Osteoblast (primary cell): ENCODE measurements at regions not wholly inside any gene's neighbourhood (a gene's known extent, or its start where the extent isn't known, plus 50 kb on each side); places are given as distances from the start of the nearest gene placed in this dataset.
"Not testable (repeated sequence)": the region's sequence is repeated elsewhere in the genome, so short reads cannot be mapped to it uniquely, and the experiment has no call there.

ENCODE experiments used
- DNase-seq: peaks from one replicate; pipeline ENCODE4 v3.0.0; 2011; ENCODE audit warnings: low spot score, mixed read lengths; ENCODE audit not compliant: insufficient read length; ENCODE audit errors: missing footprints
- H2AFZ ChIP-seq: 2 replicates; pipeline ENCODE4 v1.6.0; 2011; ENCODE audit warnings: mild to moderate bottlenecking, low read length
- H3K27ac ChIP-seq: 2 replicates; pipeline ENCODE4 v1.5.1; 2011; ENCODE audit warnings: mild to moderate bottlenecking, low read depth, low read length, moderate library complexity
- H3K27me3 ChIP-seq: 2 replicates; pipeline ENCODE4 v1.6.0; 2012; ENCODE audit warnings: mild to moderate bottlenecking, control low read depth, inconsistent platforms, low read length, moderate library complexity; ENCODE audit not compliant: insufficient read depth
- H3K36me3 ChIP-seq: 2 replicates; pipeline ENCODE4 v1.5.1; 2011; ENCODE audit warnings: mild to moderate bottlenecking, low read length, control low read depth, moderate library complexity; ENCODE audit not compliant: insufficient read depth
- H3K4me1 ChIP-seq: 2 replicates; pipeline ENCODE4 v1.5.1; 2011; ENCODE audit warnings: mild to moderate bottlenecking, low read length, control low read depth, moderate library complexity; ENCODE audit not compliant: insufficient read depth
- H3K4me2 ChIP-seq: 2 replicates; pipeline ENCODE4 v1.6.0; 2011; ENCODE audit warnings: mild to moderate bottlenecking, low read length; ENCODE audit not compliant: insufficient read depth
- H3K4me3 ChIP-seq: fragments of 200-600 bp; sonication (generic); 3 replicates; pipeline ENCODE4 v1.5.1; 2012; ENCODE audit warnings: mild to moderate bottlenecking, low read length, inconsistent platforms; ENCODE audit not compliant: insufficient read depth
- H3K79me2 ChIP-seq: 2 replicates; pipeline ENCODE4 v1.6.0; 2012; ENCODE audit warnings: mild to moderate bottlenecking, low read length, control low read depth, inconsistent platforms; ENCODE audit not compliant: insufficient read depth
- H3K9me3 ChIP-seq: 2 replicates; pipeline ENCODE4 v1.5.1; 2011; ENCODE audit warnings: low read depth, low read length, control low read depth
- H4K20me1 ChIP-seq: 2 replicates; pipeline ENCODE4 v1.6.0; 2012; ENCODE audit warnings: mild to moderate bottlenecking, low read length, control low read depth; ENCODE audit not compliant: insufficient read depth
- TF ChIP-seq, protein P1 (sequence below): IDR thresholded peaks from 2 replicates; pipeline ENCODE4 v1.5.1; 2011; ENCODE audit warnings: mild to moderate bottlenecking, low read depth, low read length, moderate library complexity; ENCODE audit errors: extremely low read depth

DNA sequence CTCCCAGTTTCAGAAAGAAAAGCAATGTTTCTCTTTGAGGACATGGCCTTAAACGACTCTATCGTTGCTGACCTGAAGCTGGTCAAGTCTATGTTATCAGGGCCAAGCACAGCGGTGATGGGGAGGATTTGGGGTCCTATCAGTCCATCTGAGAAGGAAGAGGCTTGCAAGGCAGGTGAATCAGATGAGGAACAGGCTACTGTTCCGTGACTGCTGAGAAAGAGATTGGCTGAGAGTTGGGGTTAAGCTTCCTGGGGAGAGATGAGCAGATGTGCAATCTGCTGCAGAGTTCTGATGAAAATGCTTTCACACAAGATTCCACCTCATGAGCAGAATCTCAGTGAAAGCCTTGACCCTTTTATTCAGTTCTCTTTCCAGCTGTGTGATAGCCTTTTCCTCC lies 168.3 kb upstream of the STMND1 start:
- H3K27ac ChIP-seq = no peak overlapping the region
- no peaks in the 10 kb centered on the region for H3K79me2 ChIP-seq
- H3K4me1 ChIP-seq = peaks cover 2% of the 10 kb centered on the region
- H3K4me3 ChIP-seq = no peak overlapping the region
- no peaks in the 10 kb centered on the region for H4K20me1 ChIP-seq
- no peak overlapping the region for H3K4me2 ChIP-seq
- no peaks in the 10 kb centered on the region for H3K9me3 ChIP-seq
- no peak overlapping the region for H2AFZ ChIP-seq
- H3K36me3 ChIP-seq = no peaks in the 10 kb centered on the region
- TF ChIP-seq, protein P1, sequence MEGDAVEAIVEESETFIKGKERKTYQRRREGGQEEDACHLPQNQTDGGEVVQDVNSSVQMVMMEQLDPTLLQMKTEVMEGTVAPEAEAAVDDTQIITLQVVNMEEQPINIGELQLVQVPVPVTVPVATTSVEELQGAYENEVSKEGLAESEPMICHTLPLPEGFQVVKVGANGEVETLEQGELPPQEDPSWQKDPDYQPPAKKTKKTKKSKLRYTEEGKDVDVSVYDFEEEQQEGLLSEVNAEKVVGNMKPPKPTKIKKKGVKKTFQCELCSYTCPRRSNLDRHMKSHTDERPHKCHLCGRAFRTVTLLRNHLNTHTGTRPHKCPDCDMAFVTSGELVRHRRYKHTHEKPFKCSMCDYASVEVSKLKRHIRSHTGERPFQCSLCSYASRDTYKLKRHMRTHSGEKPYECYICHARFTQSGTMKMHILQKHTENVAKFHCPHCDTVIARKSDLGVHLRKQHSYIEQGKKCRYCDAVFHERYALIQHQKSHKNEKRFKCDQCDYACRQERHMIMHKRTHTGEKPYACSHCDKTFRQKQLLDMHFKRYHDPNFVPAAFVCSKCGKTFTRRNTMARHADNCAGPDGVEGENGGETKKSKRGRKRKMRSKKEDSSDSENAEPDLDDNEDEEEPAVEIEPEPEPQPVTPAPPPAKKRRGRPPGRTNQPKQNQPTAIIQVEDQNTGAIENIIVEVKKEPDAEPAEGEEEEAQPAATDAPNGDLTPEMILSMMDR = no peak
- DNase-seq = peak; percentile 43
- peaks cover 16% of the 10 kb centered on the region for H3K27me3 ChIP-seq

DNA sequence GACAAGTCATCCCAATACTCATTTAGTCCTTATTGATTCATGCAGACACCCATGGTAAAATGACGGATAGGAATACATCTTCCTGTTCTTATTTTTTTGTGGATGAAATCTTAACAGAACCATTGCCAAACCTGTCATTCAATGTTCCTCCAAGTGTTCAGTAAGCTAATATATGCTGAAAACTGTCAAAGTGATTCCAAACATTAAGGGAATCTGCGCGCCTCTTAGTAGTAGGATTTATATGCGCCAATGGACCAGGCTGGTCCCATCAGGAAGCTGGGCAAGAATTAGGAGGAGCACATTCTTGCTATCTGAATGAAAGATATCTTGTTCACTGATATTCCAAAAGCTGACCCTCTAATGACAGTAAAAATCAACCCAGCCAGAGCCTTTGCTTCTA lies 168.9 kb upstream of the STMND1 start:
- peaks cover 2% of the 10 kb centered on the region for H3K4me1 ChIP-seq
- H3K9me3 ChIP-seq = no peaks in the 10 kb centered on the region
- no peaks in the 10 kb centered on the region for H3K79me2 ChIP-seq
- H3K27me3 ChIP-seq = peaks cover 16% of the 10 kb centered on the region
- H3K36me3 ChIP-seq = no peaks in the 10 kb centered on the region
- no peak overlapping the region for H3K27ac ChIP-seq
- no peak for DNase-seq
- no peak overlapping the region for H2AFZ ChIP-seq
- TF ChIP-seq, protein P1 = no peak
- no peak overlapping the region for H3K4me2 ChIP-seq
- H3K4me3 ChIP-seq = no peak overlapping the region
- no peaks in the 10 kb centered on the region for H4K20me1 ChIP-seq

DNA sequence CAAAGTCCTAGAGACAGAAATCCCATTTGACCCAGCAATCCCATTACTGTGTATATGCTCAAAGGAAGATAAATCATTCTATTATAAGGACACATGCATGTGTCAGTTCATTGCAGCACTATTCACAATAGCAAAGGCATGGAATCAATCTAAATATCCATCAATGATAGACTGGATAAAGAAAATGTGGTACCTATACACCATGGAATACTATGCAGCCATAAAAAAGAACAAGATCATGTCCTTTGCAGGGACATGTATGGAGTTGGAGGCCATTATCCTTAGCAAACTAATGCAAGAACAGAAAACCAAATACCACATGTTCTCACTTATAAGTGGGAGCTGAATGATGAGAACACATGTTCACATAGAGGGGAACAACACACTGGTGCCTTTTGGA lies 169.8 kb upstream of the ATXN1 start:
- H3K79me2 ChIP-seq, H3K4me1 ChIP-seq, H3K4me3 ChIP-seq, H2AFZ ChIP-seq, H3K36me3 ChIP-seq, H3K9me3 ChIP-seq, H3K4me2 ChIP-seq, H4K20me1 ChIP-seq, DNase-seq, H3K27ac ChIP-seq: not testable (repeated sequence)
- peaks cover 16% of the 10 kb centered on the region for H3K27me3 ChIP-seq

DNA sequence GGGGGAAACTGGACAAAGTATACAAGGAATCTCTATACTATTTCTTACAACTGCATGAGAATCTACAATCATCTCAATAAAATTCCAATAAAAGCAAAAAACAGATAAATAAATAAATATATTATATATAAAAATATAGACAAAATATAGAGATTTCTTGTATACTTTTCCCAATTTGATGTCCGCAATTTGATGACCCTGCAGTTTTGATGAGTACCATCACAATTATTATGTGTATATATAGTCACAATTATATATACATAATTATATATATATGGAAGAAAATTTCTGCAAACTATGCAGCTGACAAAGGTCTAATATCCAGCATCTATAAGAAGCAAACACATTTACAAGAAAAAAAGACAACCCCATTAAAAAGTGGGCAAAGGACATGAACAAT lies 169.2 kb upstream of the ATXN1 start:
- no peak overlapping the region for H2AFZ ChIP-seq
- peaks cover 16% of the 10 kb centered on the region for H3K27me3 ChIP-seq
- H3K9me3 ChIP-seq = no peaks in the 10 kb centered on the region
- no peak overlapping the region for H3K4me2 ChIP-seq
- H3K27ac ChIP-seq = no peak overlapping the region
- no peak overlapping the region for H3K4me3 ChIP-seq
- H4K20me1 ChIP-seq = no peaks in the 10 kb centered on the region
- no peak for DNase-seq
- H3K36me3 ChIP-seq = no peaks in the 10 kb centered on the region
- TF ChIP-seq, protein P1 = no peak
- peaks cover 2% of the 10 kb centered on the region for H3K4me1 ChIP-seq
- no peaks in the 10 kb centered on the region for H3K79me2 ChIP-seq
